ENCODE measurements at regions not wholly inside any gene's neighbourhood (a gene's known extent, or its start where the extent isn't known, plus 50 kb on each side); places are given as distances from the start of the nearest gene placed in this dataset.
"Not testable (repeated sequence)": the region's sequence is repeated elsewhere in the genome, so short reads cannot be mapped to it uniquely, and the experiment has no call there.

DNA sequence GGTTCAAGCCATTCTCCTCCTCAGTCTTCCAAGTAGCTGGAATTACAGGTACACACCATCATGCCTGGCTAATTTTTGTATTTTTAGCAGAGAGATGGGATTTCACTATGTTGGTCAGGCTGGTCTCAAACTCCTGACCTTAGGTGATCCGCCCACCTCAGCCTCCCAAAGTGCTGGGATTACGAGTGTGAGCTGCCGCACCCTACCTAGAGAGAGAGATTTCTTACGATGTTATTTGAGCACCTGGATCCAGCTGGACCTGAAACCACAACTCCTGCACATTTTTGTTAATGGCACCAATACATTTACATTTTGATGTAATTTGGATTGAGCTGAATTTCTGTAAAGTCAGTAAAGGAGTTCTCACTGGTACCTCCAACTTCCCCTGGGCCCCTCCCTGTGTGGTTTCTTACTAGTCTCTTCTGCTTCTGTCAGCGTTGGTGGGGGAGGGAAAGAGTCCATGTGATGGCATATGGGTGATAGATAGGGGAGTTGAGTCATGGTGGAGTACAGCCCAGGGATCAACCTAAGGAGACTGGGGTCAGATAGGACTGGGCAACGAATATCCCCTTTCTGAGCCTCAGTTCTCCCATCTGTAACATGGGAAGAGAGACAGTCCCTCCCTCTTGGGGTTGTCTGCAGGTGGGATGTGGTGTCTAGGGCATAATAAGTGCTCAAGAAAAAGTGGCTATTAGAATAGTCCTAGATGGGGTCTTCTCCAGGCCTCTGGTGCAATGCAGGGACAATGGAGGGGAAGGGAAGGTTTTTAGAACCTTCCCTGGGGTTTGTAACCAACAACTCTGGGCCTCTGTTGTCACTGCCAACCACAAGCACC is 83.3 kb upstream of the MED13L start:
- no peak for DNase-seq

DNA sequence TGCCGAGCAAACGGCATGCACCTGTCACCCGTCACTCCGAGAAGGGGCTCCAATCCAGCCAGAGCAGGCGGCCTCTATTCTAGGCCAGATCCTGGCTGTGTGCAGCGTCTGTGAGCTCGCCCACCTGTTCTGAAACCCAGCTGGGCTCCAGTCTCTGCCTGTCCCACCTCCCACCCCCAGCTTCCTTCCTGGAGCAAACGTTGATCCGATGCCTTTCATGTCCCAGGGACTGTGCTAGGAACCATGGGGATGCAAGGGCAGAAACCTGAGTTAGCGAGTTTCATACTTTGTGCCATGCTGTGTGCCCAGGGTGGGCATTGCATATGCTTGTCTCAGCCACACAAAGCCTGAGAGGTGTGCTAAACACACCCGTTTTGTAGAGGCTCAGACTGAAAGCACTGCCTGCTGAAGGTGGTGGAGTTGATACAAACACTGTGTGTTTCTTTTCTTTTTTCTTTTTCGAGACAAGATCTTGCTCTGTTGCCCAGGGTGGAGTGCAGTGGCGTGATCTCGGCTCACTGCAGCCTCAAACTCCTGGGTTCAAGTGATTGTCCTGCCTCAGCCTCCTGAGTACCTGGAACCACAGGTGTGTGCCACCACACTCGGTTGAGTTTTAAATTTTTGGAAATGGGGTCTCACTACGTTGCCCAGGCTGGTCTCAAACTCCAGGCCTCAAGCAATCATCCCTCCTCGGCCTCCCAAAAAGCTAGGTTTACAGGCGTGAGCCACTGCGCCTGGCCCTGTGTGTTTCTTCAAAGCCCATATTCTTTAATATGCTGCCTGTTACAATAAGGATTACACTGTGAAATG is 84.1 kb upstream of the MED13L start:
- no peak for DNase-seq

DNA sequence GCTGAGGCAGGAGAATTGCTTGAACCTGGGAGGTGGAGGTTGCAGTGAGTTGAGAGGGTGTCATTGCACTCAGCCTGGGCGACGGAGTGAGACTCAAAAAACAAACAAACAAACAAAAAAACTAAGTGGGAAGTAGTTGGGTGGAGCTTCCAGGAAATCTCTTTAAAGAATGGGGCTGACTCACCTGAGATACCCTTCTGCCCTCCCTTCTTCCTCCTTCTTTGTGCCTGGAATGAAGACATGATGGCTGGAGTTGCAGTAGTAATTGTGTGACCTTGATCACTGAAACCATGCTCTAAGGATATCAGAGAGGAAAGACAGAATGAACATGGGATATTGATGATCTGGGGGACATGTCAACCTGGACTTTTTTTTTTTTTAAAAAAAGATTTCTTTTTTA is 87.6 kb upstream of the MED13L start:
- no peak for DNase-seq

DNA sequence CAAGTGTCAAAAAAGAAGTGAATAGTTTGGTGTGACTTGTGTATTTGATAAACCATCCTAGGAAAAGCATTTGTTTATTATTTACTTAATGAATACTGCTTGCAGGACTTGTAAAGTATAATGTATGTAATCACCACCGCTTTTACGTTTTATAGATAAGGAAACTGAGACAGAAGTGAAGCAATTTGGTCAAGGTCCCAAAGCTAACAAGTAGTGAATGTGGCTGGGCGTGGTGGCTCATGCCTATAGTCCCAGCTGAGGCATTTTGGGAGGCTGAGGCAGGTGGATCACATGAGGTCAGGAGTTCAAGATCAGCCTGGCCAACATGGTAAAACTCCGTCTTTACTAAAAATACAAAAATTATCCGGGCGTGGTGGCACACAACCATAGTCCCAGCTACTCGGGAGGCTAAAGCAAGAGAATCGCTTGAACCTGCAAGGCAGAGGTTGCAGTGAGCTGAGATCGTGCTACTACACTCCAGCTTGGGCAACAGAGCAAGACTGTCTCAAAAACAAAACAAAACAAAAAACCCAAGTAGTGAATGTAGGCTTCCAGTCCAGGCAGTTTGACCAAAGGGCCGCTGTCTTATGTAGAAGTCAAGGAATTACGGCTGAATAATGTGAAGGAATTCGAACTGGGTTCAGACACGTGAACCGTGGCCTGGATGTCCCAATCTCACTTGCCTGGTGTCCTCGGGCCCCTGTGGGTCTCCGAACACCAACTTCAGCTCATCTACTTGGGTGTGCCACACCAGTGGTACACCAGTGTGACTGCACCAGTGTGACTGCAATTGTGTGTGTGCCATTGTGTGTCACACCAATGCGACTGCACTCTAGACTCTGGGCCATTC is 88.3 kb upstream of the MED13L start:
- DNase-seq, result no peak

DNA sequence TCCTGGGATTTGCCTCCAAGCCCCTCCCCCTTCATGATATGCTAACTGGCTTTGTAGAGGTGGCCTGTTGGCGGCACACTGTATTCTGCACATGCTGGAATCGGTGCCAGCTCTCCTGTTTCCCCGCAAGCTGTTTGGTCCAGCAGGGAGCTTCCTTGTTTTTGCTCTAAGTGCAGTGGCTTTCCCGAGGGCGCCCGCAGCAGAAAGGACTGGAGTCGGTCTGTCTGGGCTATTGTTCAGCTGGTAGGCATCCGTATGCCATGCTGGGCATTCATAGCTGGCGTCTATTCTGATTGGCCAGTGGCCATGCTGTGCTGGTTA is 88.9 kb upstream of the MED13L start:
- DNase-seq, result peak in 7 of 58 donors; percentile 2 to 27 (median 15)

DNA sequence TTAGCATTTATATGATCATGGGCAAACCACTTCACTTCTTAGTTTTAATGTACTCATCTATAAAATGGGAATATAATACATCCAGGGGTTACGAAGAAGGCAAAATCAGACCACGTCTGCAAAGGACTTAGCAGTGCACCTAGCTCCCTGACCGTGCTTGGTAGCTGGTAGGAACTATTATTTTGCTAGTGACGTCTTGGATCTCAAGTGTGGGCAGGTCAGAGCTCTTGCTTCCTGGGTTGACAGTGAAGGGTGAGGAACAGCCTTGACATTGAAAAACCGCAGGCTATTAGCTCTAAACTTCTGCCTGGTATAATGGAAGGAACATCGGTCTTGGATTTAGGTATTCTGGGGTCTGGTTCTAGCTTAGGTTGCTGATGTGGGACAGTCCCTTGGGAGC is 89.3 kb upstream of the MED13L start:
- no peak for DNase-seq

DNA sequence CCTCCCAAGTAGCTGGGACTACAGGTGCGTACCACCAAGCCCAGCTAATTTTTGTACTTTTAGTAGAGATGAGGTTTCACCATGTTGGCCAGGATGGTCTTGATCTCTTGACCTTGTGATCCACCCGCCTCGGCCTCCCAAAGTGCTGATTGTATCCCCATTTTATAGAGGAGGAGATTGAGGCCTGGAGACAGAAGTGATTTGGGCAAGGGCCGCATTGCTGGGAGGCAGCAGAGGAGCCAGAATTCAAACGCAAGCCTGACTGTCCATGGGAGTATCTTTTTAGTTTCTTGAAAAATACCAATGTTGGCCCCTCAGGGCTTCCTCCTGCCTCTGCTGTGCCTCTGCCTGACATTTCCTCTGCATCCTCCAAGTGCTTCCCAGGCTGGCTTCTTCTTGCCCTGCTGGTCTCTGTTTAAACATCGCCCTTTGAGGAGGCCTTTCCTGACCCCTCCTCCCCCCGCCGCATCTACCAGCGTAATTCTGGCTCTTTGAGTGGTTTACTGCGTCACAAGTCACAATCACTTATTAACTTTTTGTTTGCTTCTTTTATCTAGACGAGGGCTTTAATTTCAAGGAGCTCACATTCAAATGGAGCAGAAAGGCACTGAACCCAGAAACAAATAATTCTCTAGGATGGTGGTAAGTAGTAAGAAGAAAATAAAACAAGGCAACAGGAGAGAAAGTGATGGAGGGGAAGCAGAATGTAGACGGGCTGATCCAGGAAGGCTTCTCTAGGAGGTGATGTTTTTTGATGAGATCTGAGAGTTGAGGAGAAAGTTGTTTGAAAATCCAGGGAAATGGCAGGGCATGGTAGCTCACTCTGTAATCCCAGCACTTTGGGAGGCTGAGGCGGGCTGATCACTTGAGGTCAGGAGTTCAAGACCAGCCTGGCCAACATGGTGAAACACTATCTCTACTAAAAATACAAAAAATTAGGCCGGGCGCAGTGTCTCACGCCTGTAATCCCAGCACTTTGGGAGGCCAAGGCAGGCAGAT is 91.0 kb upstream of the MED13L start:
- DNase-seq, result no peak

DNA sequence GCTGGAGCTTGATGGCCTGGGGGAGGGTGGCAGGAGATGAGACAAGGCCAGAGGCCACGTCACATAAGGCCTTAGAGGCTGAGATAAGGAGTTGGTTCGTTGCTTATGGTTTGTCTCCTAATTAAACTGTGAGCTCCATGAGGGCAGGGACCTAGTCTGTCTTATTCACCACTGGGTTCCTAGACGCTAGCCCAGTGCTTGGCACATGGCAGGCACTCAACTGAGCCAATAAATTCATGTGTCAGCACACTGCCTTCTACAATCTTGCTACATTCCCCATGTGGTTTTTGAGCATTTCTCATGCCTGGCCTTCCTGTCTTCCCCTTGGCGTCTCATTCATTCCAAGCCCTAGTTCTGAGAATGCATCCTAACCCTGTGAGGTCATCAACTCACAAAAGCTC is 92.5 kb upstream of the MED13L start:
- DNase-seq, result no peak

DNA sequence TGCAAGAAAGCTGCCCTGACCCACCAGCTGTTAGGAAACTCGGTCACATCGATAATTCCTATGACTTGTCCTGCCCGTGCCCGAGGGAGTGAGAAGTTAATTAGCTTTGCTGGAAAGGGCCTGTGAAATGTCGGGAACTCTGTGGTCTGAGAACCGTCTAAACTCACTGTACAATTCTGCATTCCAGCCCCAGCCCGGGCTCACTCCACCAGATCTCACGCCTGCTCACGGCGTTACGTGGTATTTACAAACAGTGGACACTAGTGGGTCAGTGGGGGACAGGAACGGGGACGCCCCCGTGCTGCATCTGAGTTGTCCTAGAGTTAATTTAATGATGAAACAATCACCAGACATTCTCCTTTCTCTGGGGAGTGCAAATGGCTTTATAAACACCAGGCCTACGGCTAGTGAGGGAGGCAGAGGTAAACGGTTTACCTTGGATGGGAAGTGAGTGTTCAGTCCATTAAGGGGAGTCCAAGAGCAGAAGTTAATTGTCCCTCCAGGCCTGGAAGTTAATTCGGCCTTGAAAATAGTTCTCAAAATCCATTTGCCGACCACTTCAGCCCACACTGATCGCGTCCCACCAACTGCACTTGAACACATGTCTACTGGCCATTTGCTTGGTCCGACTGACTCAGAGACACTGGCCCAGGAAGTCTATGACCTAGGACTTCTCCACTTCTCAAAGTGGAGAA is 93.5 kb upstream of the MED13L start:
- no peak for DNase-seq

DNA sequence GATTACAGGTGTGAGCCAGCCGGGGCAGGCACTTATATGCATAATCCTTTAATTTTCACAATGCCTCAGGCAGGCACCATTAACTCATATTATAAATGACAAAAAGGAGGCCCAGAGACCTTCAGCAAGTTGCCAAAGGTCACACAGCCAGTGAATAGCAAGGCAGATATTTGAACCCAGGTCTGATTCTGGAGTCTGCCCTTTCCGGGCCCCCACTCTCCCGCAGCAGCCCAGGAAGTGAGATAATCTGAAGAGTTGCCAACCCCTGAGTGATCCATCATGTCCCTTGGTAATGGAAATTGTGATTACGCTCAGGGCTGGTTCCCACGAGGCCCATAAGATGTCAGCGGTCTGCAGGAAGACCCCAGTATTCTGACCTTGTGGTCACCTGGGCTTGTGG is 95.3 kb upstream of the MED13L start:
- no peak for DNase-seq

DNA sequence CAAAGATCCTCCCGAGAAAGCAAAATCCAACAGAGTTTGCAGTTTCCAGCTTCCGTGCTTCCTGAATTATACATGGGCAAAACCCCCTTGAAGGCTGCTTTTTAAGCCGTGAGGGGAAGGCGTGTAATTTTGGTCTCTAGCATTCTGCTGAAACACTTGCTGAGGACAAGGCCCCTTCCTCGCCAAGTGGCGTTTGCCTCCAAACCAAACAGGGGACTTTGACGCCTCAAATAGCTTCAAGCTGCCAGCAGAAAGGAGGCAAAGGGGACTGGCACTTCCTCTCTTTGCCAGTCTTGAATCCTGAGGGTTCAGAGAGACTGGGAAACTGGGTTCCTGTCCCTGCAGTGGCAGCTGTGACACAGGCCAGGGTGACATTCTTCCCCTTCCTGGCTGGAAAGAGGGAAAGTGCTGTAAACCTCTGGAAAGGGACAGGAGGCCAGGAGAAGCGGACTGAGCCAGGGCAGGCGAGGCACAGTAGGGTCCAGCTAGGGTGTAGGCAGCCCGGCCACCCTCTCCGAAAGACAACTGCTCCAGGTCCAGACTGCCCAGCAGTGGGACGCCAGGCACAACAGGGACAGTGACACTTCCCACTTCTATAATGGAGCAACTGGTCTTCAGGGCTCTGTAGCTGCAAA is 96.2 kb upstream of the MED13L start:
- no peak for DNase-seq

DNA sequence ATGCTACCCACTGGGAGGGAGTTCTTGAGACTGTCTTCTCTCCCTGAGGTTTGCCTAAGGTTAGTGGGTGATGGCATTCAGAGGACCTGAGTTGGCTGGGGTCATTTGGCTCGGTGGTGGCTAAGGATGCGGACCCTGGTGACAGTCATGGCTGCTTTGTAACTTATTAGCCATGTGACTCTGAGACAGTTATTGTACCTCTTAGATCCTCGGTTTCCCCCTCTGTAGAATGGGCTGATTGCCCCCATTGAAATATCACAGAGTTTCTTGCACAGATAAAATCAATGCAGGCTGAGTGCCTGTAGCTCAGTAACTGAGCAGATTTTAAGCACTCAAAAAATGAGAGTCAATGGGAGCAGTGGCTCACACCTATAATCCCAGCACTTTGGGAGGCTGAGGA is 96.7 kb upstream of the MED13L start:
- no peak for DNase-seq

DNA sequence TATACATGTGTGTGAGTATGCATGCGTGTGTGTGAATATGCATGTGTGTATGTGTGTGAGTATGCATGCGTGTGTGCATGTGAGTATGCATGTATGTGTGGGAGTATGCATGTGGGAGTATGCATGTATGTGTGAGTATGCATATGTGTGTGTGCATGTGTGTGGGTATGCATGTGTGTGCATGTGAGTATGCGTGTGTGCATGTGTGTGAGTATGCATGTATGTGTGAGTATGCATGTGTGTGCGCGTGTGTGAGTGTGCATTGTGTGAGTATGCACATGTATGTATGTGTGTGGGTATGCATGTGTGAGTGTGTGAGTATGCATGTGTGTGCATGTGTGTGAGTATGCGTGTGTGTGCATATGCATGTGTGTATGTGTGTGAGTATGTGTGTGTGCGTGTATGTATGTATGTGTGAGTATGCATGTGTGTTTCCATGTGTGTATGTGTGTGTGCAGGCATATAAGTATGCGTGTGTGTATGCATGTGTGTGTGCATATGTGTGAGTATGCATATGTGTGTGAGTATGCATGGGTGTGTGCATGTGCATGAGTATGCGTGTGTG is 97.9 kb upstream of the MED13L start:
- DNase-seq, result no peak

DNA sequence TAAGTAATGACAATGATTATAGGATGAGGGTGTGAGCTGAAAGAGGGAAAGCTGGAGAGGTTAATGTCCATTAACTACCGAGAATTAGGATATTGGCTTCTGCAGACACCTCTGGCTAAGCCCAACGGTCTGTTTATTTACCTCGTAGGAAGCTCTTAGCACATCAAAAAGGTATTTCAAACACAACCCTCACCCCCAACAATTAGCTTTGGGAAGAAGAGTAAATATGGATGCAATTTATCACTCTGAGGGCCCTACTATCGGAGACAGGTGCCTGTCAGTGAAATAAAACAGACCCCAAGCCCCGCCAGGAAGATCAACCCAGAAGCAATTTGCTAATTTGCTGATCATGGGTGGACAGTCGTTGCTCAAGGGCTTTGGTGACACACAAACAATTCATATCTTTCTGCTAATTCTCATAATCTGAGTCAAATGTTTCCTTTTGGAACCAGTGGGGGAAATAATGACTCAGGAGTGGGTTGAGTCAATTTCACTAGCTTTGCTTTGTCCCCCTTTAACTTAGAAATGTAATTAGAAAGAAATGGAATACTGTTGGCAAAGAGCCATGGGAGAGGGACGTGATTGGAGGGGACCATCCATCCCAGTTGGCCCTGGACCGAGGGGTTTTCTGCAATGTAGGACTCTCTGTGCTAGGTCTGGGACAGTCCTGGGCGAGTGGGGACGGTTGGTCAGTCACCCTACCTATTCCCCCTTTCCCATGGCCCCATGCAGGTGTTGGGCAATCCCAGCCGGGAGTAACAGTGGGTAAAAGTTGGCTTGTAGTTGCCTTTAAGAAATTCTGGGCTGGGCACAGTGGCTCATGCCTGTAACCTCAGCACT is 99.1 kb upstream of the MED13L start:
- no peak for DNase-seq

DNA sequence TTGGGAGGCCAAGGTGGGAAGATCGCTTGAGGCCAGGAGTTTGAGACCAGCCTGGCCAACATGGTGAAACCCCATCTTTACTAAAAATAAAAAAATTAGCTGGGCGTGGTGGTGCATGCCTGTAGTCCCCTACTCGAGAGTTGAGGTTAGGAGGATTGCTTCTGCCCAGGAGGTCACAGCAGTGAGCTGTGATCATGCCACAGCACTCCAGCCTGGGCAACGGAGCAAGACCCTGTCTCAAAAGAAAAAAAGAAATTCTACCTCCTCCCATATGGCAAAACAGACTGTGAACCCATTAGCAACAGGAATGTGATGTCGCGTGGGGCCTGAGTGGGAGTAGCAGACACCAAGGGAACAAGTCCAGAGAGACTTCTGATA is 99.7 kb upstream of the MED13L start:
- not testable (repeated sequence) for DNase-seq

DNA sequence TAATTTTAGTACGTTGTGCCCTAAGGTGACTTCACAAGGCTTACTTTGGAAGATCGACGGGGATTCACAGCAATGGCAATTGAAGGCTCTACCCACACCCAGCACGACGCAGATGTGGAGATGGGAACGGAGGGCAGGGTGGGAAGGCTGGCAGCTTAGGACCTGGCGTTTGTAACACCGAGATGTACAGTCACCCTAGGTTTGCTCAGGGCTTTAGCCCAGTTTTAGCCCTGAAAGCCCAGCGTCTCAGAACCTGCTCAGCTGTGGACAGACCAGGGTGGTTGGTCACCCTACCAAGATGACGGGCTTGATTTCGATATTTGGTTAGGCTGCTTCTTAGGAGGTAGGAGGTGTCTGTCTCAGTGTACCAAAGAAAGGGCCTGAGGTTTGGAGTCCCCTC is 100.5 kb upstream of the MED13L start:
- DNase-seq, result no peak

DNA sequence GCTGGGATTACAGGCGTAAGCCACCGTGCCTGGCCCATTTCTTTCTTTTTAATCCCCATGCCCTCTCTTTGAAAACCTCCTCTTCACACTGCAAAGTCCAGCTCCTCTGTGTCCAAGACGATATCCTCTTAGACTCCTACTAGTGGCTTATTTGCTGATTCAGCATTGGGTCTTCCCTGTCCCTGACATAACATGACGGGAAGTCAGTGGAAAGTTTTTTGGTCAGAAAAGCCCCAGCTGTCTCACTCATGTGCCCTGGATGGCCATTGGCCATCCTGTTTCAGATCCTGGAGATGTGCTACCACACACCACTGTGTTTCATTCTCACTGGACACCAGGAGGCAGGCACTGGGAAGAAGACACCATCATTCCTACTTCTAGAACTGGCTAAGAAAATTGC is 102.6 kb upstream of the MED13L start:
- DNase-seq, result no peak

DNA sequence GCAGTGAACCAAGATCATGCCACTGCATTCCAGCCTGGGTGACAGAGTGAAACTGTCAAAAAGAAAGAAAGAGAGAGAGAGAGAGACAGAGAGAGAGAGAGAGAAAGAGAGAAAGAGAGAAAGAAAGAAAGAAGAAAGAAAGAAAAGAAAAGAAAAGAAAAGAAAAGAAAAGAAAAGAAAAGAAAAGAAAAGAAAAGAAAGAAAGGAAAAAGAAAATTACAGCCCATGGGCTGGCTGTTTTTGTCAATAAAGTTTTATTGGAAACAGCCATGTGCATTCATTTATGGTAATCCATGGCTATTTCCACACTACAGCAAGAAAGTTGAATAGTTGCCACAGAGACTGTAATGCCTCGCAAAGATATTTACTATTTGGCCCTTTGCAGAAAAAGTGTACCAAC is 103.2 kb upstream of the MED13L start:
- not testable (repeated sequence) for DNase-seq
